HG02623 (cell line): ENCODE measurements at regions not wholly inside any gene's neighbourhood (a gene's known extent, or its start where the extent isn't known, plus 50 kb on each side); places are given as distances from the start of the nearest gene placed in this dataset.

Experiments
- ATAC-seq: cut with Tn5 transposase; IDR thresholded peaks from one replicate; pipeline ENCODE4 v1.9.1; 2021; ENCODE audit warnings: moderate library complexity; ENCODE audit not compliant: unreplicated experiment

GRCh38 chr13:44237881-44238421 is 135.7 kb upstream of the SERP2 start:
- no peak for ATAC-seq

GRCh38 chr13:44240611-44241145 is 132.9 kb upstream of the SERP2 start:
- no peak for ATAC-seq

GRCh38 chr13:44241638-44242037 is 132.0 kb upstream of the SERP2 start:
- no peak for ATAC-seq

GRCh38 chr13:44242766-44243165 is 130.9 kb upstream of the SERP2 start:
- no peak for ATAC-seq

GRCh38 chr13:44243198-44243857 is 130.3 kb upstream of the SERP2 start:
- no peak for ATAC-seq

GRCh38 chr13:44244288-44244687 is 129.3 kb upstream of the SERP2 start:
- ATAC-seq = no peak

- no peak for ATAC-seq
Measured at GRCh38 chr13:44249431-44249836, 124.2 kb upstream of the SERP2 start.

- no peak for ATAC-seq
Measured at GRCh38 chr13:44252938-44253337, 120.7 kb upstream of the SERP2 start.

GRCh38 chr13:44255771-44256364 is 117.8 kb upstream of the SERP2 start:
- ATAC-seq = no peak

GRCh38 chr13:44257796-44258195 is 115.8 kb upstream of the SERP2 start:
- no peak for ATAC-seq

GRCh38 chr13:44259045-44260027 is 114.3 kb upstream of the SERP2 start:
- peak; percentile 61 for ATAC-seq

GRCh38 chr13:44260336-44260735 is 113.3 kb upstream of the SERP2 start:
- no peak for ATAC-seq

GRCh38 chr13:44263751-44264620 is 109.6 kb upstream of the SERP2 start:
- ATAC-seq = no peak

- ATAC-seq = no peak
Measured at GRCh38 chr13:44266305-44266704, 107.3 kb upstream of the SERP2 start.

- no peak for ATAC-seq
Measured at GRCh38 chr13:44266772-44267171, 106.9 kb upstream of the SERP2 start.

GRCh38 chr13:44267203-44267602 is 106.4 kb upstream of the SERP2 start:
- no peak for ATAC-seq

GRCh38 chr13:44267980-44268379 is 105.6 kb upstream of the SERP2 start:
- no peak for ATAC-seq

GRCh38 chr13:44268980-44269379 is 104.6 kb upstream of the SERP2 start:
- ATAC-seq = no peak

- no peak for ATAC-seq
Measured at GRCh38 chr13:44270150-44270549, 103.5 kb upstream of the SERP2 start.

GRCh38 chr13:44271031-44271455 is 102.6 kb upstream of the SERP2 start:
- no peak for ATAC-seq
